H1 (cell line): ENCODE measurements at regions not wholly inside any gene's neighbourhood (a gene's known extent, or its start where the extent isn't known, plus 50 kb on each side); places are given as distances from the start of the nearest gene placed in this dataset.

Experiments used
- CTCF ChIA-PET: fragments of 300-600 bp; sonication (Branson Sonifier 250); formaldehyde crosslinking; loops from one replicate; lab custom pipeline; 2021; ENCODE audit not compliant: partially characterized antibody; lab: Charles Lee
- POLR2A ChIA-PET: fragments of 300-600 bp; sonication (Branson Sonifier 250); formaldehyde crosslinking; loops from one replicate; lab custom pipeline; 2021; ENCODE audit warnings: inconsistent platforms; ENCODE audit not compliant: partially characterized antibody; lab: Charles Lee
- DNase-seq, 2 experiments: peaks; one replicate each; pipeline versions ENCODE4 v3.0.0 to v3.0.0-alpha.2; 2010 to 2022; ENCODE audit warnings: low spot score in 2 of 2, low read depth in 1 of 2, mixed read lengths in 1 of 2
- FAIRE-seq: peaks from 2 replicates; lab custom pipeline; 2011; peaks lifted over from hg19 to GRCh38; lab: Jason Lieb, UNC
- H2AFZ ChIP-seq: 2 replicates; pipeline ENCODE4 v1.8.1; 2012; ENCODE audit warnings: low read length, inconsistent platforms
- H2AK5ac ChIP-seq: 2 replicates; pipeline ENCODE4 v1.6.1; 2013; ENCODE audit warnings: low read depth, low read length
- H2BK120ac ChIP-seq: replicated peaks from 2 replicates; pipeline ENCODE3; 2013; ENCODE audit warnings: low read depth, low read length, inconsistent platforms
- H2BK12ac ChIP-seq: 2 replicates; pipeline ENCODE4 v1.6.1; 2013; ENCODE audit warnings: low read depth, low read length
- H2BK15ac ChIP-seq: 2 replicates; pipeline ENCODE4 v1.6.1; 2013; ENCODE audit warnings: low read length
- H2BK20ac ChIP-seq: 2 replicates; pipeline ENCODE4 v1.6.1; 2013; ENCODE audit warnings: low read length
- H2BK5ac ChIP-seq: 2 replicates; pipeline ENCODE4 v1.6.1; 2013; ENCODE audit warnings: low read depth, low read length
- H3K14ac ChIP-seq: 2 replicates; pipeline ENCODE4 v1.6.1; 2013; ENCODE audit warnings: inconsistent platforms; ENCODE audit not compliant: insufficient read length
- H3K18ac ChIP-seq: 2 replicates; pipeline ENCODE4 v1.6.1; 2013; ENCODE audit warnings: low read length; ENCODE audit errors: extremely low read depth
- H3K23ac ChIP-seq: 2 replicates; pipeline ENCODE4 v1.6.1; 2013; ENCODE audit warnings: inconsistent platforms; ENCODE audit not compliant: insufficient read length
- H3K23me2 ChIP-seq: 2 replicates; pipeline ENCODE4 v1.6.1; 2013; ENCODE audit warnings: low read depth, low read length
- H3K27ac ChIP-seq: 2 replicates; pipeline ENCODE4 v1.6.1; 2011; ENCODE audit warnings: low read depth, low read length, inconsistent platforms
- H3K27me3 ChIP-seq, 4 experiments: replicated peaks in 1 of 4; 1 replicate in 1 of 4; 2 replicates in 3 of 4; pipeline versions ENCODE4 v1.6.1 to v1.8.1; 2011 to 2013; ENCODE audit warnings: low read length in 3 of 4, mild to moderate bottlenecking in 3 of 4, inconsistent platforms in 2 of 4, mixed read lengths in 2 of 4, moderate library complexity in 1 of 4; ENCODE audit not compliant: control insufficient read depth in 3 of 4, insufficient read depth in 3 of 4; ENCODE audit errors: extremely low read depth in 1 of 4
- H3K36me3 ChIP-seq, 4 experiments: 2 replicates each; pipeline versions ENCODE4 v1.6.1 to v1.8.1; 2011 to 2013; ENCODE audit warnings: mild to moderate bottlenecking in 4 of 4, low read length in 3 of 4, moderate library complexity in 2 of 4, control low read depth in 1 of 4, inconsistent platforms in 1 of 4; ENCODE audit not compliant: insufficient read depth in 4 of 4, control insufficient read depth in 2 of 4
- H3K4ac ChIP-seq: replicated peaks from 2 replicates; pipeline ENCODE3; 2013; ENCODE audit warnings: low read length, low read depth, mixed read lengths, inconsistent platforms; ENCODE audit not compliant: insufficient read length
- H3K4me1 ChIP-seq, 4 experiments: replicated peaks in 1 of 4; 1 replicate in 1 of 4; 2 replicates in 3 of 4; pipeline versions ENCODE4 v1.6.1 to v1.8.1; 2011 to 2013; ENCODE audit warnings: low read length in 3 of 4, inconsistent platforms in 2 of 4, mixed read lengths in 1 of 4; ENCODE audit not compliant: insufficient read depth in 4 of 4, control insufficient read depth in 3 of 4
- H3K4me2 ChIP-seq, 2 experiments: 2 replicates each; pipeline versions ENCODE4 v1.6.1 to v1.8.1; 2011 to 2013; ENCODE audit warnings: low read depth in 2 of 2, low read length in 2 of 2, control low read depth in 1 of 2, inconsistent platforms in 1 of 2, mild to moderate bottlenecking in 1 of 2; ENCODE audit not compliant: insufficient read depth in 1 of 2
- H3K4me3 ChIP-seq, 4 experiments: fragments of 200-600, 300-600 bp in 1 of 4; sonication (generic), shearing (Covaris generic), sonication (Bioruptor Twin) in 1 of 4; 2 replicates each; pipeline versions ENCODE4 v1.5.1 to v1.8.1; 2011 to 2016; ENCODE audit warnings: low read length in 4 of 4, low read depth in 3 of 4, control low read depth in 2 of 4, inconsistent platforms in 2 of 4, mild to moderate bottlenecking in 2 of 4, mixed read lengths in 1 of 4, moderate library complexity in 1 of 4; ENCODE audit not compliant: insufficient read depth in 2 of 4; ENCODE audit errors: extremely low read depth in 1 of 4
- H3K56ac ChIP-seq: replicated peaks from 2 replicates; pipeline ENCODE3; 2013; ENCODE audit warnings: low read depth, mild to moderate bottlenecking, mixed read lengths, low read length, inconsistent platforms; ENCODE audit not compliant: insufficient read length
- H3K79me1 ChIP-seq: 2 replicates; pipeline ENCODE4 v1.6.1; 2013; ENCODE audit warnings: low read depth, low read length, control low read depth
- H3K79me2 ChIP-seq, 2 experiments: 2 replicates each; pipeline versions ENCODE4 v1.6.1 to v1.8.1; 2012 to 2013; ENCODE audit warnings: low read length in 2 of 2, mild to moderate bottlenecking in 2 of 2, inconsistent platforms in 1 of 2; ENCODE audit not compliant: insufficient read depth in 2 of 2, control insufficient read depth in 1 of 2
- H3K9ac ChIP-seq, 4 experiments: replicated peaks in 1 of 4; 1 replicate in 1 of 4; 2 replicates in 3 of 4; pipeline versions ENCODE4 v1.6.1 to v1.8.1; 2011 to 2013; ENCODE audit warnings: low read depth in 3 of 4, low read length in 3 of 4, control low read depth in 2 of 4, mild to moderate bottlenecking in 2 of 4, moderate library complexity in 2 of 4, inconsistent platforms in 1 of 4; ENCODE audit errors: extremely low read depth in 1 of 4
- H3K9me3 ChIP-seq, 2 experiments: 2 replicates each; pipeline versions ENCODE4 v1.6.1 to v1.8.1; 2012 to 2013; ENCODE audit warnings: mild to moderate bottlenecking in 2 of 2, moderate library complexity in 2 of 2, control low read depth in 1 of 2, inconsistent platforms in 1 of 2, low read depth in 1 of 2, low read length in 1 of 2, mixed read lengths in 1 of 2; ENCODE audit not compliant: insufficient read depth in 2 of 2
- H4K20me1 ChIP-seq, 2 experiments: replicated peaks in 1 of 2; 2 replicates each; pipeline versions ENCODE3 to v1.8.1; 2011 to 2013; ENCODE audit warnings: inconsistent platforms in 2 of 2, low read length in 2 of 2, mild to moderate bottlenecking in 1 of 2; ENCODE audit not compliant: insufficient read depth in 2 of 2, control insufficient read depth in 1 of 2
- H4K5ac ChIP-seq: 2 replicates; pipeline ENCODE4 v1.6.1; 2013; ENCODE audit warnings: low read length, low read depth, mixed read lengths, inconsistent platforms; ENCODE audit not compliant: insufficient read length
- H4K8ac ChIP-seq: 2 replicates; pipeline ENCODE4 v1.8.0; 2013; ENCODE audit warnings: mild to moderate bottlenecking, moderate library complexity, low read length, inconsistent platforms; ENCODE audit not compliant: insufficient read depth; ENCODE audit errors: extremely low read depth
- H4K91ac ChIP-seq: replicated peaks from 2 replicates; pipeline ENCODE3; 2013; ENCODE audit warnings: low read length, mixed read lengths, inconsistent platforms; ENCODE audit not compliant: insufficient read length
- CBX5 ChIP-seq: fragments of 300-800, 300-1000 bp; sonication (generic); IDR thresholded peaks from 2 replicates; pipeline ENCODE4 v1.7.1; 2016; ENCODE audit warnings: antibody characterized with exemption, low read length, low read depth
- TBP ChIP-seq: IDR thresholded peaks from 2 replicates; pipeline ENCODE4 v1.6.1; 2011; ENCODE audit warnings: low read depth, low read length, improper control_type of control experiment
- WGBS, 2 experiments: shearing (Covaris generic) in 1 of 2; methylation state at CpG; one replicate each; pipeline versions ENCODE4 v1.1.6 to v1.1.7; 2013 to 2015; ENCODE audit warnings: low lambda C conversion rate in 2 of 2, mixed read lengths in 2 of 2, inconsistent platforms in 1 of 2, low coverage in 1 of 2, missing lambda C conversion rate in 1 of 2; ENCODE audit not compliant: insufficient replicate concordance in 2 of 2, insufficient coverage in 1 of 2, insufficient read length in 1 of 2; ENCODE audit errors: extremely low coverage in 1 of 2, missing lambda C conversion rate in 1 of 2; 5-methylcytosine and 5-hydroxymethylcytosine counted together

- no peak overlapping the region for H3K18ac ChIP-seq
- no peak overlapping the region for H2BK15ac ChIP-seq
- no peak overlapping the region for H2BK12ac ChIP-seq
- no peak overlapping the region for H2BK120ac ChIP-seq
- no peak overlapping the region for H2AK5ac ChIP-seq
- H3K4me3 ChIP-seq = no peak overlapping the region
- no peak overlapping the region for H3K56ac ChIP-seq
- no peaks in the 10 kb centered on the region for H3K23me2 ChIP-seq
- H3K4me1 ChIP-seq = no peaks in the 10 kb centered on the region
- no peak overlapping the region for H2BK5ac ChIP-seq
- H3K9ac ChIP-seq = no peak overlapping the region
- no peak overlapping the region for H3K4ac ChIP-seq
- no peak overlapping the region for H3K27ac ChIP-seq
- no peaks in the 10 kb centered on the region for H3K79me2 ChIP-seq
- H3K14ac ChIP-seq = no peak overlapping the region
- ChIA-PET CTCF (interaction anchor here (1.2 kb wide), 1 partner anchor 11 kb away, joined by 3 read pairs; no protein-coding TSS in a partner anchor), POLR2A (no interaction called here)
- H3K79me1 ChIP-seq = no peaks in the 10 kb centered on the region
- H3K9me3 ChIP-seq = no peaks in the 10 kb centered on the region
- no peaks in the 10 kb centered on the region for H4K20me1 ChIP-seq
- no peak overlapping the region for H4K91ac ChIP-seq
- H3K36me3 ChIP-seq = no peaks in the 10 kb centered on the region
- 48% methylated on average over 3 of the region's 3 CpGs; no CpG with 5 or more reads in 1 of the 2 experiments for WGBS, 2 experiments
- H2AFZ ChIP-seq = no peak overlapping the region
- no peaks in the 10 kb centered on the region for H3K27me3 ChIP-seq
- FAIRE-seq (no peak), DNase-seq (no peak)
- H4K8ac ChIP-seq = no peak overlapping the region
- H3K4me2 ChIP-seq = no peak overlapping the region
- H2BK20ac ChIP-seq = no peak overlapping the region
- H4K5ac ChIP-seq = no peak overlapping the region
- H3K23ac ChIP-seq = no peak overlapping the region
- TF ChIP-seq CBX5 (no peak), TBP (no peak)
These were observed 167.5 kb upstream of the USP38 start for GRCh38 chr4:143017210-143017609.
